Esophagus muscularis mucosa (tissue), 4 donors: ENCODE measurements at regions not wholly inside any gene's neighbourhood (a gene's known extent, or its start where the extent isn't known, plus 50 kb on each side); places are given as distances from the start of the nearest gene placed in this dataset.

Source experiments
- EP300 ChIP-seq: sonication (generic); formaldehyde crosslinking; IDR thresholded peaks from one replicate; pipeline ENCODE4 v1.6.1; 2017; ENCODE audit warnings: antibody characterized with exemption
- POLR2A ChIP-seq: fragments of 450-650 bp; IDR thresholded peaks from one replicate; pipeline ENCODE4 v1.6.1; 2017; ENCODE audit warnings: antibody characterized with exemption, moderate library complexity, mild to moderate bottlenecking, low read depth
- POLR2AphosphoS5 ChIP-seq, 2 donors: sonication (generic); formaldehyde crosslinking; IDR thresholded peaks; one replicate each; pipeline ENCODE4 v1.6.1; 2017; ENCODE audit warnings: antibody characterized with exemption in 2 of 2
- TF ChIP-seq, protein P1 (sequence below), 3 experiments: fragments of 200-600 bp in 2 of 3; fragments of 450-650 bp in 1 of 3; sonication (generic) in 2 of 3; IDR thresholded peaks; one replicate each; pipeline ENCODE4 v1.5.1; 2017 to 2019; ENCODE audit warnings: antibody characterized with exemption in 3 of 3, mild to moderate bottlenecking in 2 of 3, moderate library complexity in 1 of 3

DNA sequence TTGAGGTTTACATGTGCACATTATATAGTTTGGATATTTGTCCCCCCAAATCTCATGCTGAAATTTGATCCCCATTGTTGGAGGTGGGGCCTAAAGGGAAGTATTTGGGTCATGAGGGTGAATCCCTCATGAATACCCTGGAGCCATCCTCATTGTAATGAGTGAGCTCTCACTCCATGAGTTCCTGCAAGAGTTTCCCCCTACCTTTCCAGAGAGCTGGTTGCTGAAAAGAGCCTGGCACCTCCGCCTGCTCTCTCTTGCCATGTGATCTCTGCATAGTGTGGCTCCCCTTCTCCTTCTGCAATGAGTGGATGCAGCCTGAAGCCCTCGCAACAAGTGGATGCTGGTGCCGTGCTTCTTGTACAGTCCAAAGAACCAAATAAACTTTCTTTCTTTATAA lies 234.3 kb upstream of the DIO2 start:
- TF ChIP-seq POLR2A = no peak
- TF ChIP-seq, protein P1, sequence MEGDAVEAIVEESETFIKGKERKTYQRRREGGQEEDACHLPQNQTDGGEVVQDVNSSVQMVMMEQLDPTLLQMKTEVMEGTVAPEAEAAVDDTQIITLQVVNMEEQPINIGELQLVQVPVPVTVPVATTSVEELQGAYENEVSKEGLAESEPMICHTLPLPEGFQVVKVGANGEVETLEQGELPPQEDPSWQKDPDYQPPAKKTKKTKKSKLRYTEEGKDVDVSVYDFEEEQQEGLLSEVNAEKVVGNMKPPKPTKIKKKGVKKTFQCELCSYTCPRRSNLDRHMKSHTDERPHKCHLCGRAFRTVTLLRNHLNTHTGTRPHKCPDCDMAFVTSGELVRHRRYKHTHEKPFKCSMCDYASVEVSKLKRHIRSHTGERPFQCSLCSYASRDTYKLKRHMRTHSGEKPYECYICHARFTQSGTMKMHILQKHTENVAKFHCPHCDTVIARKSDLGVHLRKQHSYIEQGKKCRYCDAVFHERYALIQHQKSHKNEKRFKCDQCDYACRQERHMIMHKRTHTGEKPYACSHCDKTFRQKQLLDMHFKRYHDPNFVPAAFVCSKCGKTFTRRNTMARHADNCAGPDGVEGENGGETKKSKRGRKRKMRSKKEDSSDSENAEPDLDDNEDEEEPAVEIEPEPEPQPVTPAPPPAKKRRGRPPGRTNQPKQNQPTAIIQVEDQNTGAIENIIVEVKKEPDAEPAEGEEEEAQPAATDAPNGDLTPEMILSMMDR (IDR thresholded peaks at IDR 0.05) = no peak
- TF ChIP-seq EP300 = no peak
- TF ChIP-seq POLR2AphosphoS5 (IDR thresholded peaks at IDR 0.05) = no peak
